Hepatocyte (in vitro differentiated cells): ENCODE measurements at regions not wholly inside any gene's neighbourhood (a gene's known extent, or its start where the extent isn't known, plus 50 kb on each side); places are given as distances from the start of the nearest gene placed in this dataset.

Experiments
- DNase-seq: peaks from one replicate; pipeline ENCODE4 v3.0.0-alpha.2; 2016; ENCODE audit warnings: low spot score
- H2AFZ ChIP-seq: fragments of 200-600 bp; sonication (generic); 2 replicates; pipeline ENCODE4 v1.6.0; 2016; ENCODE audit warnings: antibody characterized with exemption, mild to moderate bottlenecking
- H3K27ac ChIP-seq: fragments of 200-600 bp; sonication (generic); 2 replicates; pipeline ENCODE4 v1.5.1; 2016; ENCODE audit warnings: mild to moderate bottlenecking
- H3K27me3 ChIP-seq: fragments of 200-600 bp; sonication (generic); 2 replicates; pipeline ENCODE4 v1.6.1; 2016
- H3K36me3 ChIP-seq: fragments of 200-600 bp; sonication (generic); replicated peaks from 2 replicates; pipeline ENCODE4 v1.5.1; 2016; ENCODE audit warnings: low read depth; ENCODE audit not compliant: insufficient read depth
- H3K4me1 ChIP-seq: fragments of 200-600 bp; sonication (generic); 2 replicates; pipeline ENCODE4 v1.5.1; 2016; ENCODE audit warnings: mild to moderate bottlenecking, moderate library complexity; ENCODE audit not compliant: insufficient read depth
- H3K4me2 ChIP-seq: fragments of 200-600 bp; sonication (generic); 2 replicates; pipeline ENCODE4 v1.6.0; 2016
- H3K4me3 ChIP-seq: fragments of 200-600 bp; sonication (generic); 2 replicates; pipeline ENCODE4 v1.5.1; 2016; ENCODE audit warnings: mild to moderate bottlenecking
- H3K79me2 ChIP-seq: fragments of 200-600 bp; sonication (generic); 2 replicates; pipeline ENCODE4 v1.6.0; 2017; ENCODE audit warnings: mild to moderate bottlenecking
- H3K9me2 ChIP-seq: fragments of 200-600 bp; sonication (generic); replicated peaks from 2 replicates; pipeline ENCODE4 v1.6.0; 2017; ENCODE audit warnings: mild to moderate bottlenecking; ENCODE audit not compliant: insufficient read depth
- H3K9me3 ChIP-seq: fragments of 200-600 bp; sonication (generic); 2 replicates; pipeline ENCODE4 v1.5.1; 2016; ENCODE audit warnings: low read depth, mild to moderate bottlenecking
- H4K20me1 ChIP-seq: fragments of 200-600 bp; sonication (generic); 2 replicates; pipeline ENCODE4 v1.6.0; 2016; ENCODE audit warnings: mild to moderate bottlenecking; ENCODE audit not compliant: insufficient read depth, poor library complexity, severe bottlenecking
- EZH2 ChIP-seq: fragments of 200-600 bp; sonication (generic); IDR thresholded peaks from 2 replicates; pipeline ENCODE4 v1.6.1; 2016; ENCODE audit warnings: antibody characterized with exemption, mild to moderate bottlenecking, borderline replicate concordance
- EZH2phosphoT487 ChIP-seq: fragments of 200-600 bp; sonication (generic); IDR thresholded peaks from one replicate; pipeline ENCODE4 v1.6.1; 2018; ENCODE audit warnings: antibody characterized with exemption, mild to moderate bottlenecking, low read depth, moderate library complexity; ENCODE audit not compliant: unreplicated experiment, severe bottlenecking
- WGBS: methylation state at CpG from one replicate; pipeline ENCODE4 v1.1.6; 2016; ENCODE audit warnings: low lambda C conversion rate; ENCODE audit errors: missing lambda C conversion rate; 5-methylcytosine and 5-hydroxymethylcytosine counted together
- TF ChIP-seq, protein P1 (sequence below): fragments of 200-600 bp; sonication (generic); IDR thresholded peaks from 2 replicates; pipeline ENCODE4 v1.5.1; 2016; ENCODE audit warnings: antibody characterized with exemption, mild to moderate bottlenecking; ENCODE audit not compliant: poor library complexity

DNA sequence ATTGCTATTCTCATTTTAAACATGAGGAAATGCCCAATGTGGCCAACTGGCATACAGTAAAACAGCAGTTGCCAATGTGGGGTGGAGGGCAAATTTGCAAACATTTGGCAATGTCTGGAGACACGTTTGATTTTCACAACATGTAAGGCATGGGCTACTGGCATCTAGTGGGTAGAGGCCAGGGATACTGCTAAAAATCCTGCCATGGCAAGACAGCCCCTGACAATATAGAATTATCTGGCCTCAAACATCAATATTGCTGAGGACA, 168.6 kb downstream of the KCNE4 start:
- H4K20me1 ChIP-seq = no peaks in the 10 kb centered on the region
- peaks cover under 1% of the 10 kb centered on the region for H3K4me1 ChIP-seq
- no peaks in the 10 kb centered on the region for H3K79me2 ChIP-seq
- H3K9me2 ChIP-seq = no peaks in the 10 kb centered on the region
- H2AFZ ChIP-seq = no peak overlapping the region
- no peaks in the 10 kb centered on the region for H3K9me3 ChIP-seq
- no peaks in the 10 kb centered on the region for H3K27me3 ChIP-seq
- H3K4me2 ChIP-seq = no peak overlapping the region
- H3K36me3 ChIP-seq = no peaks in the 10 kb centered on the region
- H3K27ac ChIP-seq = no peak overlapping the region
- TF ChIP-seq, protein P1, sequence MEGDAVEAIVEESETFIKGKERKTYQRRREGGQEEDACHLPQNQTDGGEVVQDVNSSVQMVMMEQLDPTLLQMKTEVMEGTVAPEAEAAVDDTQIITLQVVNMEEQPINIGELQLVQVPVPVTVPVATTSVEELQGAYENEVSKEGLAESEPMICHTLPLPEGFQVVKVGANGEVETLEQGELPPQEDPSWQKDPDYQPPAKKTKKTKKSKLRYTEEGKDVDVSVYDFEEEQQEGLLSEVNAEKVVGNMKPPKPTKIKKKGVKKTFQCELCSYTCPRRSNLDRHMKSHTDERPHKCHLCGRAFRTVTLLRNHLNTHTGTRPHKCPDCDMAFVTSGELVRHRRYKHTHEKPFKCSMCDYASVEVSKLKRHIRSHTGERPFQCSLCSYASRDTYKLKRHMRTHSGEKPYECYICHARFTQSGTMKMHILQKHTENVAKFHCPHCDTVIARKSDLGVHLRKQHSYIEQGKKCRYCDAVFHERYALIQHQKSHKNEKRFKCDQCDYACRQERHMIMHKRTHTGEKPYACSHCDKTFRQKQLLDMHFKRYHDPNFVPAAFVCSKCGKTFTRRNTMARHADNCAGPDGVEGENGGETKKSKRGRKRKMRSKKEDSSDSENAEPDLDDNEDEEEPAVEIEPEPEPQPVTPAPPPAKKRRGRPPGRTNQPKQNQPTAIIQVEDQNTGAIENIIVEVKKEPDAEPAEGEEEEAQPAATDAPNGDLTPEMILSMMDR = no peak
- no peak for TF ChIP-seq EZH2phosphoT487
- no peak for TF ChIP-seq EZH2
- no peak overlapping the region for H3K4me3 ChIP-seq
- WGBS = 72% methylated on average over 1 of the region's 1 CpG
- no peak for DNase-seq

DNA sequence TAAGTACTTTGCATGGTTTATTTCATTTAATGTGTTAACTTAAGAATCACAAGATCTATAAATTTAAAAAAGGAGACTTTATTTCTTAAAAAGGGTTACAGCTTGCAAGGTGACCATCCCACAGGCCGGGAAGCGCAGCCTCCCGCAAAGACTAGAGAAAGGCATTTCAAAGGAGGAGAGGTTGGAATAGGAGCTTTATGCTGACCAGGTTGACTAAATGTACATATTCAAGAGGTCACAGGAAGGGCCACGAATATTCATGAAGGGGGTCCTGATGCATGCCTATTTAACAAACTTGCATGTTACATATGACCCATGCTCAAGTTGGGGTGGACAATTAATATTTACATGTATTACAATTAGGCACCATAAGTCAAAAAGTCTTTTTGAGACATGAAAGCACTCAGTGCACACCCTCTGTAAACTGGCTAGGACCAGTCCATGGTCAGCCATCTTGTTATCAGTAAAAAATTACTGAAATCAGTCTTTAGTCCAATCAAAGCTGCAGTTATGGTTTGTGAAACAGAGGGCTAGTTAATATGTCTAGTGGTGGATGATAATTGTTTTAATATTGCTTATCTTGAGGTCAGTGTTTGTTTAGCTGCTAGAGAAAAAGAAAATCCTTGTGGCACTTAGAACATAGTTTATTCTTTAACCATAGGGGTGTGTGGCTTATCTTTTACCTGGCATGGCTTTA, 169.3 kb downstream of the KCNE4 start:
- H3K4me3 ChIP-seq = no peak overlapping the region
- 80% methylated on average over 4 of the region's 4 CpGs for WGBS
- no peak overlapping the region for H2AFZ ChIP-seq
- no peak for DNase-seq
- H3K4me2 ChIP-seq = no peak overlapping the region
- no peaks in the 10 kb centered on the region for H4K20me1 ChIP-seq
- H3K27me3 ChIP-seq = no peaks in the 10 kb centered on the region
- H3K9me3 ChIP-seq = no peaks in the 10 kb centered on the region
- TF ChIP-seq EZH2phosphoT487 = no peak
- TF ChIP-seq, protein P1 = no peak
- no peak for TF ChIP-seq EZH2
- H3K27ac ChIP-seq = no peak overlapping the region
- H3K4me1 ChIP-seq = no peaks in the 10 kb centered on the region
- no peaks in the 10 kb centered on the region for H3K9me2 ChIP-seq
- no peaks in the 10 kb centered on the region for H3K79me2 ChIP-seq
- H3K36me3 ChIP-seq = no peaks in the 10 kb centered on the region

DNA sequence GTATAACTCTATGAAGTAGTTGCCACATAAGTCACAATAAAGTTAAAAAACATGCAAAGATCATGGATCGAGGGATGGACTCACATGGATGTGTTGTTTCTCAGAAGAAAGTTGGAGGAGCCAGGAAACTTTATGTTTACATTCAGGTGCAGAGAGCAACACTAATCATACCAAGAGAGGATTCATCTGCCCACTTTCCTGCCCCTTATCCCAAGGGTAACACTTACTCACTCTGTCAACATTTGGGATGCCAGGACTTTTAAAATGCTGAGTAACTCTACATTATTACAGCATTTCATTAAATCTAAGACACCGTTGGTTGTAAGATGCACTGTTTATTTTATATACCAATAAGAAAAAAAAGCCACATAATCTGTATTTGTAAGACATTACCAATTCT, 170.4 kb downstream of the KCNE4 start:
- Histone ChIP-seq H3K4me1 (no peaks in the 10 kb centered on the region), H3K9me2 (no peaks in the 10 kb centered on the region), H3K36me3 (no peaks in the 10 kb centered on the region), H3K4me3 (no peak overlapping the region), H3K27ac (no peak overlapping the region), H3K4me2 (no peak overlapping the region), H3K9me3 (no peaks in the 10 kb centered on the region), H4K20me1 (no peaks in the 10 kb centered on the region), H3K27me3 (no peaks in the 10 kb centered on the region), H2AFZ (no peak overlapping the region), H3K79me2 (no peaks in the 10 kb centered on the region)
- no peak for DNase-seq
- TF ChIP-seq EZH2 = no peak
- TF ChIP-seq, protein P1 = no peak
- 87% methylated on average over 2 of the region's 2 CpGs for WGBS

DNA sequence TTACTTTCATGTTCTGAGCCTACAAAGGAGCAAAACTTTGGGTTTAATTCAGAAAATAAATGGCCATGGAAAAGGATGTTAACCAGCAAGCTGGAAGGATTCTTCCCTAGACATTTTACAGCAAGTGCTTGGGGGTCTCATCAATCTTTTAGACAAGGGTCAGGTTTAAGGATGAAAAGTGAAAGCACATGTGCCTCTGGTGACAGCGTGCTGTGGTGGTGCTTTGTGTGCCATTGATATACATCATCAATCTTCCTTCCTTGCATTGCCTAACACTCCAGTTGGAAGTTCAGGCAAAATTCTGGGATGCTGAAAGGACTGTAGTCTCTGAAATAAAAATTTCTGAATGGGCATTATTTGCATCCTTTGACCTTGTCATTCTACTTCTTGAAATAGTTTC, 171.2 kb downstream of the KCNE4 start:
- Histone ChIP-seq H4K20me1 (no peaks in the 10 kb centered on the region), H3K9me3 (no peaks in the 10 kb centered on the region), H3K4me3 (no peak overlapping the region), H3K4me1 (no peaks in the 10 kb centered on the region), H3K36me3 (no peaks in the 10 kb centered on the region), H3K79me2 (no peaks in the 10 kb centered on the region), H3K27me3 (no peaks in the 10 kb centered on the region), H2AFZ (no peak overlapping the region), H3K4me2 (no peak overlapping the region), H3K27ac (no peak overlapping the region), H3K9me2 (no peaks in the 10 kb centered on the region)
- no peak for DNase-seq
- TF ChIP-seq EZH2 = no peak
- TF ChIP-seq EZH2phosphoT487 = no peak
- TF ChIP-seq, protein P1 = no peak
- 63% methylated on average over 1 of the region's 1 CpG for WGBS
